ENCODE measurements at regions not wholly inside any gene's neighbourhood (a gene's known extent, or its start where the extent isn't known, plus 50 kb on each side); places are given as distances from the start of the nearest gene placed in this dataset.
"Not testable (repeated sequence)": the region's sequence is repeated elsewhere in the genome, so short reads cannot be mapped to it uniquely, and the experiment has no call there.

DNA sequence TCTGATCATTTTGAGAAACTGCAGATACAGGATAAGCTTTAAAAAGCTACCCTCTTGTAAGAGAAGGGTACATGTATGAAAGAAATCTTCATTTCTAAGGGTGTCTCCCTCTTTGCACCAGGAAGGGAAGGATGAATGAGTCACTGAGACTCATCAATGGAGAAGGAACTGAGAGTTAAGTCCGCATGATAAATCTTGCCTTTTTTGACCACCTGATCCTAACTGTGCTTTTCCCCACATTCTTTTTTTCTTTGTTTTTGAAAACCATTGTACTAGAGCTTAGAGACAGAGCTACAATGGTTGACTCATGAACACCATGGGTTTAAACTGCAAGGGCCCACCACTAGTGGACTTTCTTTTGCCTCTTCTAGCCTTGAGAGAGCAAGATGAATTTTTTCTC lies 353.0 kb upstream of the RGS17 start:
- Histone ChIP-seq H3K27me3 (no peaks in the 10 kb centered on the region), H3K9me3 (ENCODE audit: low read depth) (no peaks in the 10 kb centered on the region), H3K27ac (no peak overlapping the region), H3K36me3 (no peaks in the 10 kb centered on the region), H3K4me1 (ENCODE audit: low read depth) (no peaks in the 10 kb centered on the region), H3K4me3 (no peak overlapping the region)
- no peak for TF ChIP-seq CTCF (IDR thresholded peaks at IDR 0.05; ENCODE audit: low read depth, low read length)
- DNase-seq (ENCODE audit: low read depth in 1 of 2, low spot score in 1 of 2): no peak

GRCh38 chr6:153476243-153476642 lies 345.2 kb upstream of the RGS17 start:
- DNase-seq (ENCODE audit: low read depth in 1 of 2, low spot score in 1 of 2): no peak
- Histone ChIP-seq H3K9me3 (ENCODE audit: low read depth) (no peaks in the 10 kb centered on the region), H3K27me3 (no peaks in the 10 kb centered on the region), H3K4me1 (ENCODE audit: low read depth) (no peaks in the 10 kb centered on the region), H3K36me3 (no peaks in the 10 kb centered on the region), H3K27ac (no peak overlapping the region), H3K4me3 (no peak overlapping the region)
- no peak for TF ChIP-seq CTCF (IDR thresholded peaks at IDR 0.05; ENCODE audit: low read depth, low read length)

DNA sequence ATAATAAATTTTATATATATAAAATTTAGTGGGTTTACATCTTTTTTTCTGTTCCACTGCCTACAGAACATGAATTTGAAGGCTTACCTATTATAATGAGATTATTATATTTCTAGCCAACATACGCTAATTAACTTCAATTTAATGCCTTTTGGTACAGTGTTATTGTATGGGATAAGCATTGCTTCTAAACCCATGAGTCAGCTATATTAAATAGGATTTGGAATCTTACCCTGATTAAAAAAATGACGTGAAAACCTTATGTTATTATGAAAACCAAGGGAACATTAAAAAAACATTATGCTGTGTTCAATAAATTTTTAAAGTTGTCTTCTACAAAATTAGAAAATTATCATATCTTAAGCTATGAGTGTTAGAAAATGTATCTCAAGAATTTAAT lies 334.0 kb upstream of the RGS17 start:
- Histone ChIP-seq H3K27me3 (no peaks in the 10 kb centered on the region), H3K9me3 (ENCODE audit: low read depth) (no peaks in the 10 kb centered on the region), H3K4me3 (no peak overlapping the region), H3K36me3 (no peaks in the 10 kb centered on the region), H3K4me1 (ENCODE audit: low read depth) (no peaks in the 10 kb centered on the region), H3K27ac (no peak overlapping the region)
- no peak for TF ChIP-seq CTCF (IDR thresholded peaks at IDR 0.05; ENCODE audit: low read depth, low read length)
- DNase-seq (ENCODE audit: low read depth in 1 of 2, low spot score in 1 of 2): no peak

- Histone ChIP-seq H3K9me3 (ENCODE audit: low read depth) (no peaks in the 10 kb centered on the region), H3K36me3 (no peaks in the 10 kb centered on the region), H3K4me1 (ENCODE audit: low read depth) (no peaks in the 10 kb centered on the region), H3K27me3 (no peaks in the 10 kb centered on the region), H3K27ac (no peak overlapping the region), H3K4me3 (no peak overlapping the region)
- no peak for DNase-seq (ENCODE audit: low read depth in 1 of 2, low spot score in 1 of 2)
- TF ChIP-seq CTCF (IDR thresholded peaks at IDR 0.05; ENCODE audit: low read depth, low read length): no peak
Observed at GRCh38 chr6:153449279-153449678, 318.2 kb upstream of the RGS17 start.

DNA sequence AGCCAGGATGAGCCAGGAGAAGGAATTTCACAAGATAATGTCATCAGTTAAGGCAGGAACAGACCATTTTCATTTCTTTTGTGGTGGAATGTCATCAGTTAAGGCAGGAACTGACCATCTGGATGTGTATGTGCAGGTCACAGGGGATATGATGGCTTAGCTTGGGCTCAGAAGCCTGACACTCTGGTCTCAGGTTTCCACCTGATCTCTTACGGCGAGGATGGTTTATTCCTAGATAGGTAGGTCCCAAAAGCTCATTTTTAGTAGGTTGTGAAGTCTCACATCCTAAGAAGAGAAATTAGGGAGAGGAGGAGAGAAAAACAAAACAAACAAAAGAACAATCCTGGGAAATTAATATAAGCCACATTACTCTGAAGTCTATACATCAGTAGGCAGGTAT lies 311.7 kb upstream of the RGS17 start:
- not testable (repeated sequence) for H3K4me3 ChIP-seq; H3K36me3 ChIP-seq; H3K27ac ChIP-seq; H3K27me3 ChIP-seq; H3K4me1 ChIP-seq (ENCODE audit: low read depth); DNase-seq (ENCODE audit: low read depth in 1 of 2, low spot score in 1 of 2); H3K9me3 ChIP-seq (ENCODE audit: low read depth)

DNA sequence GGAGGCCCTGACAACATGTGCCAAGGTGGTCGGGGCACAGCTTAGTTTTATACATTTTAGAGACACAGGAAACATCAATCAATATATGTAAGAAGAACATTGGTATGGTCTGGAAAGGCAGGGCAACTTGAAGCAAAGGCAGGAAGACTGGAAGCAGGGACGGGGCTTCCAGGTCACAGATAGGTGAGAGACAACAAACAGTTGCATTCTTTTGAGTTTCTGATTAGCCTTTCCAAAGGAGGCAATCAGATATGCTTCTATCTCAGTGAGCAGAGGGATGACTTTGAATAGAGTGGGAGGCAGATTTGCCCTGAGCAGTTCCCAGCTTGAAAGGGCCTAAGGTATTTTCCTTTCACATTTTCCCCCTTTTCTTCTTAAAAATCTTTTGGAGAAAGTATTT lies 311.0 kb upstream of the RGS17 start:
- TF ChIP-seq CTCF (IDR thresholded peaks at IDR 0.05; ENCODE audit: low read depth, low read length): no peak
- no peaks in the 10 kb centered on the region for H3K4me1 ChIP-seq (ENCODE audit: low read depth)
- no peak for DNase-seq (ENCODE audit: low read depth in 1 of 2, low spot score in 1 of 2)
- H3K27me3 ChIP-seq: no peaks in the 10 kb centered on the region
- H3K27ac ChIP-seq: no peak overlapping the region
- H3K36me3 ChIP-seq: no peaks in the 10 kb centered on the region
- no peaks in the 10 kb centered on the region for H3K9me3 ChIP-seq (ENCODE audit: low read depth)
- H3K4me3 ChIP-seq: no peak overlapping the region
